H1 (cell line): ENCODE measurements at regions not wholly inside any gene's neighbourhood (a gene's known extent, or its start where the extent isn't known, plus 50 kb on each side); places are given as distances from the start of the nearest gene placed in this dataset.

Experiments
- BRCA1 ChIP-seq: IDR thresholded peaks from 2 replicates; pipeline ENCODE4 v1.6.1; 2012; ENCODE audit warnings: low read depth, low read length, improper control_type of control experiment
- CHD7 ChIP-seq: fragments of 300-600 bp; sonication (generic); IDR thresholded peaks from 2 replicates; pipeline ENCODE4 v1.7.1; 2012; ENCODE audit warnings: low read length, moderate library complexity, mild to moderate bottlenecking, inconsistent platforms; ENCODE audit not compliant: insufficient replicate concordance
- EP300 ChIP-seq, 2 experiments: IDR thresholded peaks; 1 replicate in 1 of 2; 2 replicates in 1 of 2; pipeline ENCODE4 v1.6.1; 2011 to 2012; ENCODE audit warnings: low read depth in 2 of 2, low read length in 2 of 2, mild to moderate bottlenecking in 2 of 2, borderline replicate concordance in 1 of 2, inconsistent platforms in 1 of 2, moderate library complexity in 1 of 2
- MAX ChIP-seq: IDR thresholded peaks from 2 replicates; pipeline ENCODE4 v1.6.1; 2012; ENCODE audit warnings: inconsistent platforms
- RNF2 ChIP-seq: fragments of 200-900, 300-1000 bp; sonication (generic); IDR thresholded peaks from 2 replicates; pipeline ENCODE4 v1.7.1; 2016; ENCODE audit warnings: borderline replicate concordance, low read depth, mild to moderate bottlenecking, antibody characterized with exemption, low read length; ENCODE audit not compliant: poor library complexity, severe bottlenecking; ENCODE audit errors: missing control alignments
- TAF1 ChIP-seq: IDR thresholded peaks from 2 replicates; pipeline ENCODE4 v1.6.1; 2011; ENCODE audit warnings: mild to moderate bottlenecking, low read depth, low read length

GRCh38 chr1:182263706-182264105, 127.9 kb downstream of the GLUL start (continued):
- TF ChIP-seq CHD7 (no peak), RNF2 (no peak), MAX (no peak), TAF1 (no peak), BRCA1 (no peak), EP300 (IDR thresholded peaks at IDR 0.05; ENCODE audit: borderline replicate concordance in 1 of 2, low read depth in 2 of 2, low read length in 2 of 2) (no peak)
- TF ChIP-seq, all 59 proteins: peak for 0
